NCI-H69 (cell line): ENCODE measurements at regions not wholly inside any gene's neighbourhood (a gene's known extent, or its start where the extent isn't known, plus 50 kb on each side); places are given as distances from the start of the nearest gene placed in this dataset.

Experiments
- DNase-seq: peaks from one replicate; lab custom pipeline; 2025; lab: John Stamatoyannopoulos, UW

- DNase-seq, result peak; percentile 83
Observed at GRCh38 chr1:222105393-222105737, 363.5 kb upstream of the DUSP10 start.

GRCh38 chr1:222104694-222105392 lies 363.0 kb upstream of the DUSP10 start:
- DNase-seq, result peak; percentile 86

GRCh38 chr1:222104097-222104496 lies 362.2 kb upstream of the DUSP10 start:
- no peak for DNase-seq

GRCh38 chr1:222099746-222100145 lies 357.9 kb upstream of the DUSP10 start:
- no peak for DNase-seq

GRCh38 chr1:222098404-222098803 lies 356.5 kb upstream of the DUSP10 start:
- no peak for DNase-seq

GRCh38 chr1:222097588-222097987 lies 355.7 kb upstream of the DUSP10 start:
- peak; percentile 32 for DNase-seq

GRCh38 chr1:222096883-222097282 lies 355.0 kb upstream of the DUSP10 start:
- no peak for DNase-seq

GRCh38 chr1:222096476-222096772 lies 354.5 kb upstream of the DUSP10 start:
- no peak for DNase-seq

- DNase-seq, result peak; percentile 51
Observed at GRCh38 chr1:222095606-222096475, 354.0 kb upstream of the DUSP10 start.

GRCh38 chr1:222093518-222093917 lies 351.6 kb upstream of the DUSP10 start:
- DNase-seq, result no peak

- DNase-seq, result no peak
Observed at GRCh38 chr1:222090103-222090502, 348.2 kb upstream of the DUSP10 start.

GRCh38 chr1:222087221-222087920 lies 345.5 kb upstream of the DUSP10 start:
- DNase-seq, result peak; percentile 45

- no peak for DNase-seq
Observed at GRCh38 chr1:222084996-222085395, 343.1 kb upstream of the DUSP10 start.

- no peak for DNase-seq
Observed at GRCh38 chr1:222084048-222084447, 342.2 kb upstream of the DUSP10 start.

- peak; percentile 58 for DNase-seq
Observed at GRCh38 chr1:222081859-222082258, 340.0 kb upstream of the DUSP10 start.

GRCh38 chr1:222079566-222079965 lies 337.7 kb upstream of the DUSP10 start:
- no peak for DNase-seq

GRCh38 chr1:222077206-222077605 lies 335.3 kb upstream of the DUSP10 start:
- DNase-seq, result no peak

- DNase-seq, result no peak
Observed at GRCh38 chr1:222074317-222074716, 332.4 kb upstream of the DUSP10 start.

- DNase-seq, result no peak
Observed at GRCh38 chr1:222073307-222073995, 331.6 kb upstream of the DUSP10 start.

- DNase-seq, result no peak
Observed at GRCh38 chr1:222071387-222071786, 329.5 kb upstream of the DUSP10 start.

GRCh38 chr1:222068937-222069336 lies 327.0 kb upstream of the DUSP10 start:
- DNase-seq, result no peak

GRCh38 chr1:222068101-222068500 lies 326.2 kb upstream of the DUSP10 start:
- no peak for DNase-seq
